Ramos (cell line): ENCODE measurements at regions not wholly inside any gene's neighbourhood (a gene's known extent, or its start where the extent isn't known, plus 50 kb on each side); places are given as distances from the start of the nearest gene placed in this dataset.

ENCODE experiments used
- in situ Hi-C: fragments of 300-500 bp; cut with MboI; formaldehyde crosslinking; loops from one replicate; pipeline ENCODE4 v1.14.3; 2022; ENCODE audit warnings: low sequenced_read_pairs; ENCODE audit not compliant: unreplicated experiment

GRCh38 chr19:27776524-27776923 lies 1436.4 kb downstream of the UQCRFS1 start:
- in situ Hi-C loops, result no loop called here

GRCh38 chr19:27776020-27776419 lies 1436.9 kb downstream of the UQCRFS1 start:
- in situ Hi-C loops, result no loop called here

GRCh38 chr19:27775395-27775794 lies 1437.6 kb downstream of the UQCRFS1 start:
- in situ Hi-C loops, result no loop called here

GRCh38 chr19:27774827-27775226 lies 1438.1 kb downstream of the UQCRFS1 start:
- in situ Hi-C loops, result no loop called here

GRCh38 chr19:27774337-27774736 lies 1438.6 kb downstream of the UQCRFS1 start:
- in situ Hi-C loops, result no loop called here

GRCh38 chr19:27773318-27774094 lies 1439.4 kb downstream of the UQCRFS1 start:
- in situ Hi-C loops, result no loop called here

GRCh38 chr19:27772059-27772458 lies 1440.9 kb downstream of the UQCRFS1 start:
- in situ Hi-C loops, result no loop called here

GRCh38 chr19:27770095-27770494 lies 1442.9 kb downstream of the UQCRFS1 start:
- in situ Hi-C loops, result no loop called here

GRCh38 chr19:27767234-27767633 lies 1445.7 kb downstream of the UQCRFS1 start:
- in situ Hi-C loops, result no loop called here

GRCh38 chr19:27765912-27766725 lies 1446.8 kb downstream of the UQCRFS1 start:
- in situ Hi-C loops, result no loop called here

- in situ Hi-C loops, result no loop called here
These were observed 1447.6 kb downstream of the UQCRFS1 start for GRCh38 chr19:27765397-27765796.

- in situ Hi-C loops, result no loop called here
These were observed 1448.7 kb downstream of the UQCRFS1 start for GRCh38 chr19:27764186-27764804.

GRCh38 chr19:27762933-27763332 lies 1450.0 kb downstream of the UQCRFS1 start:
- in situ Hi-C loops, result no loop called here

GRCh38 chr19:27759896-27760295 lies 1453.1 kb downstream of the UQCRFS1 start:
- in situ Hi-C loops, result no loop called here

GRCh38 chr19:27758626-27759505 lies 1454.1 kb downstream of the UQCRFS1 start:
- in situ Hi-C loops, result no loop called here

GRCh38 chr19:27754700-27755099 lies 1458.3 kb downstream of the UQCRFS1 start:
- in situ Hi-C loops, result no loop called here

- in situ Hi-C loops, result no loop called here
These were observed 1459.3 kb downstream of the UQCRFS1 start for GRCh38 chr19:27753622-27754021.

- in situ Hi-C loops, result no loop called here
These were observed 1460.3 kb downstream of the UQCRFS1 start for GRCh38 chr19:27752530-27753184.

- in situ Hi-C loops, result no loop called here
These were observed 1461.9 kb downstream of the UQCRFS1 start for GRCh38 chr19:27751044-27751391.
